Fibroblast of skin of right quadriceps (primary cell): ENCODE measurements at regions not wholly inside any gene's neighbourhood (a gene's known extent, or its start where the extent isn't known, plus 50 kb on each side); places are given as distances from the start of the nearest gene placed in this dataset.
A peak's percentile ranks its signal among the peaks of the same experiment; 100 is the strongest.

ENCODE experiments used
- DNase-seq: peaks from one replicate; pipeline ENCODE4 v3.0.0-alpha.2; 2013

DNA sequence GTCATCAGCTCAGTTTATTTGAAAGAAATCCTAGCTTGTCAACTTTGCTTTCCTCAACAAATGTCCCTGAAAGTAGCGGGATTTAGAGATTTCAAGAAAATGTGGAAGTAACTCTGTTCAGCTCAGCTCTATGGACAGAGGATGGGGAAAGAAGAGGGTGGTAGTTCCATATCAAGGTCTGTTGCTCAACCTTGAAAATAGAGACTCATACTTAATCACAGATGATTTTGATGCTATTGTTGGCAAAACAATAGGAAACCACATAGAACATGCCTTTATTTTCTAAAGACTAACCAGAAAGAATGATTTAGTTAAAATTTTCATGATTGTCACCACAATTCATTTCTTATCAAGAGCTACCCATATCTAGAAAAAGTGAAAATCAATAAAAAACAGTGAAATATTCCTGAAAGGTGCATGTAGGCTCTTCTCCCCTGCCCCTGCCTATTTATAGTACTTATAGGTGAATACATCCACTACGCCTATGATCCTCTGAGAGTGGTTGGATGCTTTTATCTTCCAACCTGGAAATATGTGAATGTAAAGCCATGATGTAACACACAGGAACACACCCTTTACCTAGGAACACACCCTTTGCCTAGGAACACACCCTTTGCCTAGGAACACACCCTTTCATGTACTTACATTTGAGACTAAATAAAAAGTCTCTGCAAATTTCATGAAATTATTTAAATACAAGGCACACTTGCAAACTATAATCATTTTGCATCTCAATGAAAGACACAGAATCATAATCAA is 65.8 kb downstream of the ETAA1 start:
- DNase-seq = no peak

- DNase-seq = no peak
These were observed 66.7 kb downstream of the ETAA1 start for GRCh38 chr2:67463810-67464209.

DNA sequence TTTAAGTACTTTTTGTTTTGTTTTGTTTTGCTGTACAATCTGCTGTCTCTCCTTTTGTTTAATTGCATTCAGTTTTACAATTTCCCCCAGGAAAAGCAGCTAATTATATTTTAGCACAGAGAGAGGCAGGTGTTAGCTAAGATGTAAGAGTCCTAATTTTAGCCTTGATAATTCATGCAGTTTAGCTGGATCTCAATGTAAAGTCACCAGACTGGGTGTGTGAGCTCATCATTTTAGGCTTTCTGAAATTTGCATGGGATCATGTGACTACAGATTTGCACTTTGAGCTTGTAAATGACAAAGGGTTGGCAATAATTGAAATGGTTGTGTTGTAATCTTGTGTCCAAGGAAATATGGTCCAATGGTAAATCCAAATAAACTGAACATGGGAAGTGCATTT is 68.5 kb downstream of the ETAA1 start:
- no peak for DNase-seq

DNA sequence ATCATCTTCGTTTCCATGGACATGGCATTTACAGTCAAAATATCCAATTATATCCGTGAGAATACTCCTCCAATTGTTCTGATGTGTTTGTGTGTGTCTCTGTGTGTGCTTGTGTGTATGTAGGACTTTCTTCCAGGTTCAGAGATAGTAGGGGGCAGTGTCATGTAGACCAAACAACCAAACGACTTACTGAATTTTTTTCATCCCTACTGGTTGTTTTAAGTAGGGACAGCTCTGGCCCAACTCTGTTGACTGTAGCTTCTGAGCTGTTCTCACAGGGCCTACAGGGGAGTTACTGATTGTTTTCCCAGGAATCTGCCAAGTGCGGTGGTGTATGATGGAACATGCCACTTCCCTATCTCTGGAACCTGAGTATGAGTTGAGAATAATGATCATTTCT is 69.6 kb downstream of the ETAA1 start:
- DNase-seq = no peak

DNA sequence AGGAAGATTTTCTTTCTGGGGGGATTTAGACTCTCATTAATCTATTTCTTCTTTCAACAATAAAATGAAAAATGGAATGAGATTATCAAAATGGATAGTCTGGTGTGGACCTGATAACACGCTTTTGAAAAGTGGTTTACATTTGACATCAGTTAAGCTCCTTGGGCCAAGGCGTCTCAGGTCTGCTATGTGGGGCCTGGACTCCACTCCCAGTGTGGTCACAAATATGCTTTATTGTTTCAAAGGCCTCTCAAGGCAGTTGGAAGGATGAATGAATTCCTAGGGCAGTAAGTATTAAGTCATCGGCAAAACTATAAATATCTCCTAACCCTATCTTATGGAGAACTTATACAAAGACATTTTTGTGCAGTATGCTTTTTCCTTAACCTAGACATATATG is 74.5 kb downstream of the ETAA1 start:
- peak; percentile 31 for DNase-seq

DNA sequence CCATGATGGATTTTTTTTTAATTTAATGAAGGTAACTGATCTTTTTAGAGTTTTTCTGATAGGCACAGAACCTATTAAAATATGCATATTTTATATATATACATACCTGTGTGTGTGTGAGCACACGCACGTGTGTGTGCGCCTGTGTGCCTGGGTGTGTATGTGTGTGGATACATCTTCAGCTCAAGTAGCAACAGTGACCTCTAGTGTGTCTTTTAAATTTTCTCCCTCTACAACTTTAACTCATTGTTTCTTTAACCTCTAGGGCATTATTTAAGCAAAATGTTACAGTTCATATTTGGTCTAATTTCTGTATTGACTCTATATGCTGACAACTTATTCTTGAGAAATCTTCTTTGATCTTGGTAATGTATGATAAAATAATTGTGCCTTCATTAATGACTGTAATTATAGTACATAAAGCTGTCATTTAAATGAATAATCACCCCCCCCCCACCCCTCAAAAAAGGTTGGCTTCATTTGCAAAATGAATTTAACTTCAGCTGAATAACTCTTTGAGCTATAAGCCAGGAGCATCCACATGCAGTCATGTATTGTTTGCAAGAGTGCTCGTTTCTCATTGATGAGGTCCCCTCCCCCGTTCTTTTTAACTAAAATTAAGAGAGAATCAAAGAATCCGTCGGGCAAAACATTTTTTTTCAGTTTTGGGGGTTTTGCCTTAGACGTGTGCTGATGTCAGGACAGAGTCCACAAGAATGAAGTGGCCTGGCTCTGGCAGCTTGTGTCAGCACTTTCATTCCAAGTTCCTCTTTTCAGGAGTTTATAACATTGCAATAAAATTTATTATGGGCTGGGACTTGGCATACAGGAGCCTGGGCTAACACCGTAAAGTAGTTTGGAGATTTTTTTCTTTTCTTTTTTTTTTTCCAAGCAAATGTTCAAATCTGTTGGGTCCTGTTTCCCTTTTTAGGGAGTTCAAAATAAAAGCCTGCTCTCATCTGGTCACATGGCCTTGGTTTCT is 80.0 kb downstream of the ETAA1 start:
- DNase-seq = peak; percentile 52

DNA sequence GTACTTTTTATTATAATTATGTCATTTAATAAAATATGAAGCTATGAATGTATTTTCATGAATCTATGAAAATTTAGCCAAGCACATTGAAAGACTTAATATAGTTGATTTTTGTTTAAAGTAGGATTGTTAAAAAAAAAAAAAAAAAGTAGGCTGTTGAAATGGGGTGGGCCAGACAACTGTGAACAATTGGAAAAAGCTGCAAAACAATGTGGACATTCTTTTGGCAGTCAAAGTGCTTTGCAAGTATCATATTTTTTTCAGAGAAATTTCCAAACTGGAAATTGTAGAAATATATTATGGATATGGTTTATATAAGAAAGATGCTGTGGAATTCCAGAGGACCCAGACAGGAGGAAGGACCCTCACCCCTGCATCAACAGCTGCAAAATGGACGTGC is 82.1 kb downstream of the ETAA1 start:
- no peak for DNase-seq

DNA sequence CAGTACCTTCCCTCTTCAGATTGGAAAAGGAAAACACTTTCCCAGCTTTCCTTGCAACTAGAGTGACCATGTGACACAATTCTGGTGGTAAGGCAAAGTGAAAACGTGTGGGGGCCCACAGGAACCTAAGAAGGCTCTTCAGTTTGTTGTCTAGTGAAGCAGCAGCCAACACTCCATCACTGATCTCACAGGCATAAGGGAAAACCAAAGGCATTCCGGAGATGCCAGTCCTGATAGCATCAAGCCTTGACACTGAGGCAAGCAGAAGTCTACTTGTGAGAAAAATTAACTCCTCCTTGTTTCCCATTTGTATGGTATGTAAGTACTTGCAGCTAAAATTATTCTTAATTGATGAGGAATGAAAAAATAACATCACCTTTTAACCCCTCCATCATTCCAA is 88.3 kb downstream of the ETAA1 start:
- DNase-seq = peak; percentile 57

GRCh38 chr2:67486041-67486796 is 89.1 kb downstream of the ETAA1 start:
- no peak for DNase-seq

DNA sequence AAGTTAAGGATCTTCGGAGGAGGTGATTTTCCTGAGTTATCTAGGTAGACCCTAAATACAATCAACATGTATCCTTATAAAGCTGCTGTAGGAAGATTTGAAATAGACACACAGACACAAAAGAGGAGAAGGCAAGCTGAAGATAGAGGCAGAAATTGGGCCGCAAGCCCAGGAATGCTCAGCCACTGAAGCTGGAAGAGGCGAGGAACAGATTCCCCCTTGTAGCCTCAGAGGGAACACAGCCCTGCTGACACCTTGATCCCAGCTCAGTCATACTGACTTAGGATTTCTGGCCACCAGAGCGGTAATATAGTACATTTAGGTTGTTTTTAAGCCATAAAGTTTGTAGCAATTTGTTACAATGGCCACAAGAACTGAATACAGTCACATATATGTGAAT is 90.9 kb downstream of the ETAA1 start:
- DNase-seq = no peak

DNA sequence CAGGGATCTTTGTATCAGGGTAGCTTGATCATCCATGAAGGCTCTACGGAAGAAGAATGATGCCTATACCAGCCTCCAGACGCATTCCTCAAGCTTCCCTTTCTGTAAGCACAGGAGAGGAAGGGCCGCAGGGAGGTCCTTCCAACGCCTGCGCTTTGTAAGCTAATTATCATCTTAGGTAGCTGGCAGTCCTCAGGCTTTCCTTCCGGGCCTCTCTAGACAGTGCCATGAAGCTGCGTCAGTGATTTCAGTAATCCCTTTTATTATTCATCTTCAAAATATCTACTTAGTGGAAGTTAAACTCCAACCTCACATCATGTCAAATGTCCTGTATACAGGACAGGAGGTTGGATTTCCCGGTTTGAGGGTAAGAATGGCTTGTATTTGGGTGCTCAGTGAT is 92.3 kb downstream of the ETAA1 start:
- no peak for DNase-seq

DNA sequence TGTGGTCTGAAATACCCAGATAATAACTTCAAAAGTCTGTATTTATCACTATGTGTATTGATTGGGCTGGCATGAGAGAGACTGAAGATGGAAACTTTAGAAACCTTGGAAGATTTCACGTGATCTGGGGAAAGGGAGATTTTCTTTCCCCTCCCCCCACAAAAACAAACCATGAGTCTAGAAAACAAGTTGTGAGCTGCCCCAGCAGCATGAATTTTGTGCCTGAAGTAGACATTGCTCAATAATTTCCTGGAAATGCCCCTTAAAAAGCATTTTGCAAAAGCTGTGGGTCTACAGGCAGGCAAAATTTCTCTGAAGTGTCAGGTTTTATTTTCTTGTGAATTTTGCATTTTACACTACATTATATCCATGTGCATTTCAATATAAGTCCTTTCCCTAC is 101.8 kb downstream of the ETAA1 start:
- no peak for DNase-seq

GRCh38 chr2:67499989-67500388 is 102.9 kb downstream of the ETAA1 start:
- no peak for DNase-seq

GRCh38 chr2:67500541-67500940 is 103.4 kb downstream of the ETAA1 start:
- DNase-seq = no peak

DNA sequence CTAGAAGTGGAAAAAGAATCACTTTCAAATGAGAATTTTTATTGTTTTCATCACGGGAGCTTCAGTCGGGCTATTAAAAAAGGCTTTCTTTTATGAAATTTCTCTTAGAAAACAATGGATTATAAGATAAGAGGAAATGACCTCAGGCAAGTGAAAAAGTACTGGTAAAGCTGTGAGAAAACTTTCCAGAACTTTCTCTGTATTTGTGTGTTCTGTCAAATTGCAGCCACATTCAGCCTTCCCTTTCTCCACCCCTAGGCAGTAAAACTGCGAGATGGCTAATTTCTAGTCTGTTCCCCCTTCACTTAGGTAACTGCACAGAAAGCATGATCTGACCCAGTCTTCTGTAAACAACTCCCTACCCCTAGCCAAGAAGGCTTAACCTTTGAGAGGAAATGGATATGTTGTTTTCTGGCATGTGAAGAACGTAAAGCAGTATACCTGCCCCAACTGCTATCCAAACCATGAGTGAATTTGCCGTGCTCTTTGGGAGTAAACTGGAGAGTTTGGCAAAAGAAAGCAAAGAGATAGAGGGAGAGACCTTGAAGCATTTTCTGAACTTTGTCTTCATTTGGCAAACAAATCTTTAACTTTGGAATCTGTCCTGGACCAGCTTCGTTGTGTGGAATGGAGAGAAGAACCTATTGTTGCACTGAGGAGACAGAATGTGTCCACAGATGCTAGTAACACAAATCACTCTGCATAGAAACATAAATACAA is 105.4 kb downstream of the ETAA1 start:
- no peak for DNase-seq

DNA sequence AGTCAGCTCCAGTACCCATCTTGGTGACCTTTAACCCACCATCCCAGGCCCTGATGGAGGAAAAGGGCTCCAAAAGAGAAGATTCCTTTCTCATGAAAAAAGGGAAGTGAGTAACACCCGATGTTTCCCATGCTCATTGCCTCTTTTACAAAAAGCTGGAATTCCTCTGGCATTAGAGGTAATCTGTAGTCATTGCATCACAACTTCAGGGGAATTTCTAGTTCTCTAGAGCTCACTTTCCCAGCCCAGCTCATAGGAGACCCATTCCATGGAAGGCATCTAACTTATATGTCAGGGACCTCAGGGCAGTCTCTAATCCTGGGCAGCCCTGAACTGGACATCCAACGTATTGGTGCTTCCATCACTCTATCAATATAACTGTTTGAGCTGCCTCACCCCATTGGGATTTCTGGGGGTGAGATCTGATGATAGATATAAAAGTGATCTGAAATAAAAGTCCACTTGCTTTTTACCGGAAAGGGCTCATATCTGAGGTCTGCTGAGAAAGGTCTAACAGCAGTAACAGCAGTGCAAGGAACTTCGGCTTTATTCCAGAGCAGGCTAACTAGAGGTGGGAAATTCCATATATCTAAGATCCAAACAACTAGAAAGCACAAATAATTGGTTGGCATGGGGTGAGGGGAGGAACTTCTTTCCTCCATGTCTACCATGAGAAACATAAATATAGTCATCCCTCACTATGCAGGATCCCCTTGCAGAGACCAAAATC is 106.1 kb downstream of the ETAA1 start:
- peak; percentile 86 for DNase-seq

DNA sequence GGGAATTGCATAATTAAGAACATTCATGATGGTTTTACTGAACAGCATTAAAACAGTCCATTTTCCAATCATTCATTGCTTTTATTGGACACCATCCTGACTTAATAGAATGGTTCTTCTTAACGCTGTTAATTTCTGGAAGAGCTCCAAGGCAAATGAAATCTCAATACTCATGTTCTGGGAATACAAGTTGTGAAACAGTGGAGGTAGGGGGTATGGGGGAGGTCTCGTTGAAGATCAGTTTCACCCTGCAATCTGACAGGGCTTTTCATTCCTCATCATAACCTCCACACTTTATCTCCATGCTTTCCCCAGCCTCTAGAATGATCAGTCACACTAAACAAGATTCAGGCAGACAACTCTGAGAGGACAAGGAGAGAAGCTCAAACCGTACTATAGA is 113.6 kb downstream of the ETAA1 start:
- DNase-seq = peak; percentile 73

- peak; percentile 72 for DNase-seq
These were observed 117.4 kb downstream of the ETAA1 start for GRCh38 chr2:67514515-67514914.

GRCh38 chr2:67515056-67515455 is 117.9 kb downstream of the ETAA1 start:
- no peak for DNase-seq

- DNase-seq = no peak
These were observed 118.4 kb downstream of the ETAA1 start for GRCh38 chr2:67515538-67515937.

DNA sequence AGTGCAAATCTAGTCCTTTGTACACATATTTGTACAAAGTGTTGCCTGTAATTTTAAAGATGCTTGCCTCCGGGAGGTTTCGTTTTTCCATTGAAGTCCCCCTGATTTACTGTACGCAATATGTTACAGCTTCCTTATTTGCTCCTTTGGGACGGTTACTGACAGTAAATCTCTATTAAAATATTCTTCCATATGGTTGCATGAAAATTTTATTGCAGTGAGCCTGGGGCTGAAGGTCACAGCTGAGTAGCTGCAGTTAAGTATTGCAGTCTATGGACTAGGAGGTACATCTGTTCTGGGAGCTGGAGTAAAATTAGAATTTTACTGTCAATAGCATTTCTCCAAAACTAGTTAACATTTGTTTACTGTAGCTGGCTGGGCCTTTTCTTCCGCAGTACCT is 119.2 kb downstream of the ETAA1 start:
- DNase-seq = peak; percentile 36
